ENCODE measurements at regions not wholly inside any gene's neighbourhood (a gene's known extent, or its start where the extent isn't known, plus 50 kb on each side); places are given as distances from the start of the nearest gene placed in this dataset.

DNA sequence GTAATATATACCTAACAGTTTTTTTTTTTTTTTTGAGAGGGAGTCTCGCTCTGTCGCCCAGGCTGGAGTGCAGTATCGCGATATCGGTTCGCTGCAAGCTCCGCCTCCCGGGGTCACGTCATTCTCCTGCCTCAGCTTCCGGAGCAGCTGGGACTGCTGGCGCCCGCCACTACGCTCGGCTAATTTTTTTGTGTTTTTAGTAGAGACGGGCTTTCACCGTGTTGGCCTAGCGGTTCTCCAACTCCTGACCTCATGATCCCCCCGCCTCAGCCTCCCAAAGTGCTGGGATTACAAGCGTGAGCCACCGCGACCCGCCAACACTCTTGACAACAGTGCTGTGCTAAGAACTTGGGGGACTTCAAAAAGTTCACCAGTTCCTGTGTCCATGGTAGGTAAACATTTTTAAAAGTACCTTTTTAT is 63.5 kb downstream of the FOXG1 start:
- Histone ChIP-seq H2BK5ac (ENCODE audit: low read depth, low read length, poor library complexity, severe bottlenecking) (no peak overlapping the region), H3K23ac (ENCODE audit: low read depth, low read length) (no peak overlapping the region), H3K9me3 (ENCODE audit: control insufficient read depth, insufficient read depth, low read length) (no peaks in the 10 kb centered on the region), H3K4me2 (ENCODE audit: low read depth, low read length) (no peak overlapping the region), H3K9ac (ENCODE audit: low read depth, low read length) (no peak overlapping the region), H3K9me1 (ENCODE audit: insufficient read depth, low read length) (no peaks in the 10 kb centered on the region), H3K14ac (replicated peaks; ENCODE audit: low read depth, low read length) (no peak overlapping the region), H2AK9ac (replicated peaks; ENCODE audit: low read depth, low read length, poor library complexity) (no peak overlapping the region), H2BK120ac (ENCODE audit: low read depth, low read length) (no peak overlapping the region), H4K5ac (ENCODE audit: low read depth, low read length) (no peak overlapping the region), H3K56ac (ENCODE audit: extremely low read depth, insufficient read depth, low read length) (no peak overlapping the region), H3K18ac (ENCODE audit: low read depth, low read length) (no peak overlapping the region), H4K91ac (ENCODE audit: insufficient read depth, low read depth, low read length) (no peak overlapping the region), H3K4me3 (ENCODE audit: insufficient read depth, low read depth, low read length) (no peak overlapping the region), H3K27ac (ENCODE audit: insufficient read depth, low read length) (no peak overlapping the region), H2AK5ac (ENCODE audit: low read depth, low read length) (no peak overlapping the region), H3K27me3 (ENCODE audit: control insufficient read depth, insufficient read depth, low read length) (no peaks in the 10 kb centered on the region), H2BK15ac (ENCODE audit: low read depth, low read length) (no peak overlapping the region), H2BK20ac (ENCODE audit: low read depth, low read length) (no peak overlapping the region), H3K4ac (ENCODE audit: low read depth, low read length) (no peak overlapping the region), H4K8ac (ENCODE audit: low read depth in 2 of 2, low read length in 2 of 2) (no peak overlapping the region), H3K36me3 (ENCODE audit: control insufficient read depth, insufficient read depth, low read length) (no peaks in the 10 kb centered on the region), H2AFZ (replicated peaks; ENCODE audit: low read length, poor library complexity) (no peak overlapping the region), H3K79me1 (ENCODE audit: low read depth in 1 of 2, low read length in 2 of 2) (no peaks in the 10 kb centered on the region), H4K20me1 (ENCODE audit: insufficient read depth, low read length) (no peaks in the 10 kb centered on the region), H3K4me1 (ENCODE audit: control insufficient read depth, insufficient read depth, low read length) (no peaks in the 10 kb centered on the region)
- intact Hi-C loops (cut with micrococcal nuclease), result no loop called here
- no CpG with 5 or more reads among the region's 22 CpGs for WGBS, 2 experiments (ENCODE audit: extremely low coverage in 2 of 2, insufficient read length in 1 of 2)
- DNase-seq (no peak), ATAC-seq (ENCODE audit: low read depth) (no peak)
- BruUV-seq (replicated peaks), result no TSS peak
- in situ Hi-C loops (cut with MboI; ENCODE audit: low sequenced_read_pairs), result no loop called here
- ChIA-PET POLR2A (ENCODE audit: unreplicated experiment) (no interaction called here), CTCF (no interaction called here)
- TF ChIP-seq, protein P1, sequence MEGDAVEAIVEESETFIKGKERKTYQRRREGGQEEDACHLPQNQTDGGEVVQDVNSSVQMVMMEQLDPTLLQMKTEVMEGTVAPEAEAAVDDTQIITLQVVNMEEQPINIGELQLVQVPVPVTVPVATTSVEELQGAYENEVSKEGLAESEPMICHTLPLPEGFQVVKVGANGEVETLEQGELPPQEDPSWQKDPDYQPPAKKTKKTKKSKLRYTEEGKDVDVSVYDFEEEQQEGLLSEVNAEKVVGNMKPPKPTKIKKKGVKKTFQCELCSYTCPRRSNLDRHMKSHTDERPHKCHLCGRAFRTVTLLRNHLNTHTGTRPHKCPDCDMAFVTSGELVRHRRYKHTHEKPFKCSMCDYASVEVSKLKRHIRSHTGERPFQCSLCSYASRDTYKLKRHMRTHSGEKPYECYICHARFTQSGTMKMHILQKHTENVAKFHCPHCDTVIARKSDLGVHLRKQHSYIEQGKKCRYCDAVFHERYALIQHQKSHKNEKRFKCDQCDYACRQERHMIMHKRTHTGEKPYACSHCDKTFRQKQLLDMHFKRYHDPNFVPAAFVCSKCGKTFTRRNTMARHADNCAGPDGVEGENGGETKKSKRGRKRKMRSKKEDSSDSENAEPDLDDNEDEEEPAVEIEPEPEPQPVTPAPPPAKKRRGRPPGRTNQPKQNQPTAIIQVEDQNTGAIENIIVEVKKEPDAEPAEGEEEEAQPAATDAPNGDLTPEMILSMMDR (conservative IDR thresholded peaks at IDR 0.05; ENCODE audit: low read depth, low read length), result no peak
- TF ChIP-seq NFE2L2 (IDR thresholded peaks at IDR 0.05; ENCODE audit: low read depth, low read length) (no peak), FOS (IDR thresholded peaks at IDR 0.05; ENCODE audit: low read depth, low read length) (no peak), CHD1 (IDR thresholded peaks at IDR 0.05; ENCODE audit: low read depth, low read length) (no peak)
- dilution Hi-C loops (cut with HindIII; ENCODE audit: low sequenced_read_pairs, unreplicated experiment), result no loop called here

Data from IMR-90 (cell line).